HCT116 (cell line): ENCODE measurements at regions not wholly inside any gene's neighbourhood (a gene's known extent, or its start where the extent isn't known, plus 50 kb on each side); places are given as distances from the start of the nearest gene placed in this dataset.

Source experiments
- ATAC-seq: fragments of 200-7000 bp; cut with Tn5 transposase; 2 replicates; pipeline ENCODE4 v1.9.1; 2020; ENCODE audit warnings: mild to moderate bottlenecking, moderate library complexity
- BruUV-seq: library from RNA; stranded (reverse); fragments of 400-500 nt; replicated peaks from 2 replicates; lab custom pipeline; 2021; lab: Mats Ljungman, UMichigan
- CTCF ChIA-PET: fragments of 300-600 bp; sonication (Branson Sonifier 250); formaldehyde crosslinking; loops from one replicate; lab custom pipeline; 2021; ENCODE audit warnings: antibody characterized with exemption; lab: Charles Lee
- POLR2A ChIA-PET: fragments of 300-600, 350-600 bp; sonication (Branson Sonifier 250); formaldehyde crosslinking; loops from one replicate; lab custom pipeline; 2021; ENCODE audit warnings: antibody characterized with exemption; lab: Charles Lee
- RAD21 ChIA-PET, 2 experiments: fragments of 300-600 bp; sonication (Branson Sonifier 250); formaldehyde crosslinking; loops; one replicate each; lab custom pipeline; 2023; ENCODE audit warnings: low total read pairs in 2 of 2; ENCODE audit not compliant: uncharacterized antibody in 2 of 2, unreplicated experiment in 2 of 2, low non-redundant PET in 1 of 2; lab: Charles Lee
- DNase-seq: peaks from one replicate; pipeline ENCODE4 v3.0.0-alpha.2; 2010; ENCODE audit warnings: low read depth, low spot score
- H2AFZ ChIP-seq: fragments of 200-600 bp; shearing (Covaris generic), sonication (generic); 2 replicates; pipeline ENCODE4 v1.6.1; 2017; ENCODE audit warnings: low read depth, mixed run types, mixed read lengths, antibody characterized with exemption, low read length; ENCODE audit not compliant: poor library complexity, severe bottlenecking
- H3K27ac ChIP-seq: 2 replicates; pipeline ENCODE4 v1.5.1; 2012; ENCODE audit warnings: low read depth, low read length
- H3K27me3 ChIP-seq: fragments of 200-600 bp; sonication (generic); 2 replicates; pipeline ENCODE4 v1.6.1; 2016; ENCODE audit warnings: mixed run types, low read length, mixed read lengths; ENCODE audit not compliant: insufficient read depth
- H3K36me3 ChIP-seq, 2 experiments: fragments of 200-500 bp in 1 of 2; fragments of 200-600 bp in 1 of 2; sonication (Bioruptor generic) in 1 of 2; sonication (generic) in 1 of 2; 2 replicates each; pipeline versions ENCODE4 v1.5.1 to v1.6.1; 2014 to 2016; ENCODE audit warnings: low read length in 2 of 2, inconsistent platforms in 1 of 2, mixed read lengths in 1 of 2, mixed run types in 1 of 2; ENCODE audit not compliant: insufficient read depth in 2 of 2, control insufficient read depth in 1 of 2
- H3K4me1 ChIP-seq, 2 experiments: fragments of 200-600 bp in 1 of 2; sonication (generic) in 1 of 2; 2 replicates each; pipeline versions ENCODE4 v1.5.1 to v1.6.1; 2012 to 2017; ENCODE audit warnings: low read length in 2 of 2, inconsistent platforms in 1 of 2, mild to moderate bottlenecking in 1 of 2, mixed read lengths in 1 of 2, mixed run types in 1 of 2, moderate library complexity in 1 of 2; ENCODE audit not compliant: insufficient read depth in 2 of 2, control insufficient read depth in 1 of 2
- H3K4me2 ChIP-seq: fragments of 200-600 bp; sonication (generic); 2 replicates; pipeline ENCODE4 v1.6.1; 2017; ENCODE audit warnings: mixed run types, low read length, mixed read lengths
- H3K4me3 ChIP-seq, 2 experiments: fragments of 200-600 bp in 1 of 2; sonication (generic) in 1 of 2; replicated peaks in 1 of 2; 2 replicates each; pipeline ENCODE4 v1.5.1; 2011 to 2016; ENCODE audit warnings: low read length in 2 of 2, control low read depth in 1 of 2, low read depth in 1 of 2, mild to moderate bottlenecking in 1 of 2, mixed read lengths in 1 of 2, mixed run types in 1 of 2
- H3K79me2 ChIP-seq: fragments of 200-600 bp; sonication (generic); 2 replicates; pipeline ENCODE4 v1.6.1; 2017; ENCODE audit warnings: mild to moderate bottlenecking, mixed run types, low read length, moderate library complexity, mixed read lengths; ENCODE audit not compliant: insufficient read depth
- H3K9ac ChIP-seq: fragments of 200-600 bp; sonication (generic); 2 replicates; pipeline ENCODE4 v1.6.1; 2016; ENCODE audit warnings: low read length, mixed read lengths
- H3K9me2 ChIP-seq: fragments of 200-600 bp; sonication (generic), shearing (Covaris generic); 2 replicates; pipeline ENCODE4 v1.6.1; 2017; ENCODE audit warnings: mixed run types, mild to moderate bottlenecking, moderate library complexity; ENCODE audit not compliant: insufficient read depth
- H3K9me3 ChIP-seq, 2 experiments: fragments of 200-500 bp in 1 of 2; fragments of 200-600 bp in 1 of 2; sonication (Bioruptor generic) in 1 of 2; sonication (generic) in 1 of 2; 2 replicates each; pipeline ENCODE4 v1.6.1; 2014 to 2017; ENCODE audit warnings: low read length in 2 of 2, mixed read lengths in 2 of 2, inconsistent platforms in 1 of 2, low read depth in 1 of 2, mild to moderate bottlenecking in 1 of 2, mixed run types in 1 of 2, moderate library complexity in 1 of 2; ENCODE audit not compliant: control insufficient read depth in 1 of 2, insufficient read depth in 1 of 2
- H4K20me1 ChIP-seq: fragments of 200-600 bp; sonication (generic), shearing (Covaris generic); 2 replicates; pipeline ENCODE4 v1.6.1; 2017; ENCODE audit warnings: mixed run types, mild to moderate bottlenecking, moderate library complexity; ENCODE audit not compliant: insufficient read depth
- CBX3 ChIP-seq: IDR thresholded peaks from 2 replicates; pipeline ENCODE4 v1.6.1; 2012; ENCODE audit warnings: low read depth
- CEBPB ChIP-seq: IDR thresholded peaks from 2 replicates; pipeline ENCODE4 v1.6.1; 2012; ENCODE audit warnings: low read depth
- SIN3A ChIP-seq: IDR thresholded peaks from 2 replicates; pipeline ENCODE4 v1.6.1; 2012; ENCODE audit warnings: low read depth
- SP1 ChIP-seq: IDR thresholded peaks from 2 replicates; pipeline ENCODE4 v1.6.1; 2012; ENCODE audit warnings: low read depth
- YY1 ChIP-seq: IDR thresholded peaks from 2 replicates; pipeline ENCODE4 v1.6.1; 2011; ENCODE audit warnings: low read length, low read depth, moderate library complexity, mild to moderate bottlenecking; ENCODE audit not compliant: insufficient replicate concordance; ENCODE audit errors: extremely low read depth
- intact Hi-C: fragments of 100-400 bp; cut with micrococcal nuclease; formaldehyde crosslinking; loops from 2 replicates; pipeline ENCODE4 v1.10.0; 2022
- TF ChIP-seq, protein P1 (sequence below), 3 experiments: fragments of 200-600 bp in 1 of 3; sonication (generic) in 1 of 3; IDR thresholded peaks in 2 of 3; conservative IDR thresholded peaks in 1 of 3; 2 replicates each; pipeline ENCODE4 v1.5.1; 2012 to 2017; ENCODE audit warnings: low read depth in 2 of 3, low read length in 2 of 3, antibody characterized with exemption in 1 of 3, borderline replicate concordance in 1 of 3, control low read depth in 1 of 3, mild to moderate bottlenecking in 1 of 3, mixed read lengths in 1 of 3, mixed run types in 1 of 3, moderate library complexity in 1 of 3; ENCODE audit not compliant: insufficient read depth in 1 of 3
- TF ChIP-seq, protein P2 (sequence below): IDR thresholded peaks from 2 replicates; pipeline ENCODE4 v1.6.1; 2012
- TF ChIP-seq, protein P3 (sequence below): IDR thresholded peaks from 2 replicates; pipeline ENCODE4 v1.6.1; 2011; ENCODE audit warnings: mild to moderate bottlenecking, low read length, moderate library complexity; ENCODE audit not compliant: insufficient replicate concordance; ENCODE audit errors: extremely low read depth

DNA sequence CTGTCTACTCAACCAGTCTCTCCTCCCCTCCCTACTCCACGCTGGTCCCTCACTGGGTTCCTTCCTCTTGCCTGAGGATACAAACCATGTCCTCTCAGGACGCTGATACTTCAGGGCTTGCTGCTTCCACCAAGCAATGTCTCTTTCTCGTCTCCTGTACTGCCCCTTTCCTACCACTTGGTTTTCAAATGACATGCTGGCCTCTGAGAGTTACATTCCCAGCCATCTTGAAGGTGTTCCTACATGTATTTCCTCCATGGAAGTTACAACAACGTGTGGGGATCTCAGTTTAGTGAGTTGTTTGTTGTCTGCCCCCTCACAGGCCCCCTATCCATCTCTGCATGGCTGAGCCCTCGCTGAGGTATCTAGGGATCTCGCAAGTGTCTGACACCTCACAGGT is 334.5 kb upstream of the SKOR2 start:
- BruUV-seq = no TSS peak
- ChIA-PET CTCF (no interaction called here), POLR2A (no interaction called here)
- no peaks in the 10 kb centered on the region for H3K9me3 ChIP-seq
- H3K4me1 ChIP-seq = no peaks in the 10 kb centered on the region
- H3K79me2 ChIP-seq = no peaks in the 10 kb centered on the region
- no peak for DNase-seq
- intact Hi-C loops = no loop called here
- H3K27ac ChIP-seq = no peak overlapping the region
- no peak overlapping the region for H2AFZ ChIP-seq
- H3K9ac ChIP-seq = no peak overlapping the region
- H3K27me3 ChIP-seq = peaks cover 11% of the 10 kb centered on the region; the same call in 1 of the 2 replicates
- no peaks in the 10 kb centered on the region for H3K9me2 ChIP-seq
- TF ChIP-seq, protein P1, sequence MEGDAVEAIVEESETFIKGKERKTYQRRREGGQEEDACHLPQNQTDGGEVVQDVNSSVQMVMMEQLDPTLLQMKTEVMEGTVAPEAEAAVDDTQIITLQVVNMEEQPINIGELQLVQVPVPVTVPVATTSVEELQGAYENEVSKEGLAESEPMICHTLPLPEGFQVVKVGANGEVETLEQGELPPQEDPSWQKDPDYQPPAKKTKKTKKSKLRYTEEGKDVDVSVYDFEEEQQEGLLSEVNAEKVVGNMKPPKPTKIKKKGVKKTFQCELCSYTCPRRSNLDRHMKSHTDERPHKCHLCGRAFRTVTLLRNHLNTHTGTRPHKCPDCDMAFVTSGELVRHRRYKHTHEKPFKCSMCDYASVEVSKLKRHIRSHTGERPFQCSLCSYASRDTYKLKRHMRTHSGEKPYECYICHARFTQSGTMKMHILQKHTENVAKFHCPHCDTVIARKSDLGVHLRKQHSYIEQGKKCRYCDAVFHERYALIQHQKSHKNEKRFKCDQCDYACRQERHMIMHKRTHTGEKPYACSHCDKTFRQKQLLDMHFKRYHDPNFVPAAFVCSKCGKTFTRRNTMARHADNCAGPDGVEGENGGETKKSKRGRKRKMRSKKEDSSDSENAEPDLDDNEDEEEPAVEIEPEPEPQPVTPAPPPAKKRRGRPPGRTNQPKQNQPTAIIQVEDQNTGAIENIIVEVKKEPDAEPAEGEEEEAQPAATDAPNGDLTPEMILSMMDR (IDR thresholded peaks at IDR 0.05 in 2 of 3, conservative IDR thresholded peaks at IDR 0.05 in 1 of 3; ENCODE audit: borderline replicate concordance in 1 of 3, insufficient read depth in 1 of 3, low read depth in 2 of 3, low read length in 2 of 3) = no peak
- TF ChIP-seq CBX3 (no peak), YY1 (no peak)
- TF ChIP-seq, all 23 proteins: peak for 0
- no peak overlapping the region for H3K4me2 ChIP-seq
- H3K4me3 ChIP-seq = no peak overlapping the region
- no peaks in the 10 kb centered on the region for H4K20me1 ChIP-seq
- no peaks in the 10 kb centered on the region for H3K36me3 ChIP-seq
- ATAC-seq = no peak
- RAD21 ChIA-PET = no interaction called here

DNA sequence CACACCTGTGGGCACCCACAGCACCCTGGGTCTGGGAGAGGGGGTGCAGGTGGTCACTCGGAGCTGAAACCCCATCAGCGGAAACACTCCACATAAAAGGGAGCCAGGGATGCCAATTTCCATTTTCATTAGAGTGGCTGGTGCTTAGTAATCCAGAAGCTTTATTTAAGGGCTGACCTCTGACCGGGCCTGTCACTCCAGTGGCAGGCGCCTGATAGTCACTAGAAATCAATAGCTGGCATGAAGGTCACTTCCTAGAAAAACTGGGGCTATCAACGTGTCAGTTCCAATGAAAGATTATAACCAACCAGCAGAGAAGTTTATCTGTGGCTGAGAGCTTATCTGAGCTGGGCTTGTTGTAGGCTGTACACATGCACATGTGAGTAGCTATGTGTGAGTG is 333.7 kb upstream of the SKOR2 start:
- Histone ChIP-seq H3K79me2 (no peaks in the 10 kb centered on the region), H3K9ac (no peak overlapping the region), H3K9me2 (no peaks in the 10 kb centered on the region), H4K20me1 (no peaks in the 10 kb centered on the region), H3K4me3 (no peak overlapping the region), H3K9me3 (no peaks in the 10 kb centered on the region), H3K4me2 (no peak overlapping the region), H3K4me1 (no peaks in the 10 kb centered on the region), H2AFZ (no peak overlapping the region), H3K27ac (no peak overlapping the region), H3K36me3 (no peaks in the 10 kb centered on the region), H3K27me3 (peaks cover 17% of the 10 kb centered on the region; the same call in 1 of the 2 replicates)
- no TSS peak for BruUV-seq
- intact Hi-C loops = no loop called here
- RAD21 ChIA-PET = no interaction called here
- DNase-seq (no peak), ATAC-seq (no peak)
- CTCF ChIA-PET = no interaction called here
- TF ChIP-seq, protein P2, sequence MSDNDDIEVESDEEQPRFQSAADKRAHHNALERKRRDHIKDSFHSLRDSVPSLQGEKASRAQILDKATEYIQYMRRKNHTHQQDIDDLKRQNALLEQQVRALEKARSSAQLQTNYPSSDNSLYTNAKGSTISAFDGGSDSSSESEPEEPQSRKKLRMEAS = no peak
- TF ChIP-seq, protein P3, sequence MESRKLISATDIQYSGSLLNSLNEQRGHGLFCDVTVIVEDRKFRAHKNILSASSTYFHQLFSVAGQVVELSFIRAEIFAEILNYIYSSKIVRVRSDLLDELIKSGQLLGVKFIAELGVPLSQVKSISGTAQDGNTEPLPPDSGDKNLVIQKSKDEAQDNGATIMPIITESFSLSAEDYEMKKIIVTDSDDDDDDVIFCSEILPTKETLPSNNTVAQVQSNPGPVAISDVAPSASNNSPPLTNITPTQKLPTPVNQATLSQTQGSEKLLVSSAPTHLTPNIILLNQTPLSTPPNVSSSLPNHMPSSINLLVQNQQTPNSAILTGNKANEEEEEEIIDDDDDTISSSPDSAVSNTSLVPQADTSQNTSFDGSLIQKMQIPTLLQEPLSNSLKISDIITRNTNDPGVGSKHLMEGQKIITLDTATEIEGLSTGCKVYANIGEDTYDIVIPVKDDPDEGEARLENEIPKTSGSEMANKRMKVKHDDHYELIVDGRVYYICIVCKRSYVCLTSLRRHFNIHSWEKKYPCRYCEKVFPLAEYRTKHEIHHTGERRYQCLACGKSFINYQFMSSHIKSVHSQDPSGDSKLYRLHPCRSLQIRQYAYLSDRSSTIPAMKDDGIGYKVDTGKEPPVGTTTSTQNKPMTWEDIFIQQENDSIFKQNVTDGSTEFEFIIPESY = no peak
- no peak for TF ChIP-seq SIN3A
- TF ChIP-seq CEBPB = no peak
- TF ChIP-seq SP1 = no peak
- POLR2A ChIA-PET = no interaction called here
